ENCODE measurements at regions not wholly inside any gene's neighbourhood (a gene's known extent, or its start where the extent isn't known, plus 50 kb on each side); places are given as distances from the start of the nearest gene placed in this dataset.

DNA sequence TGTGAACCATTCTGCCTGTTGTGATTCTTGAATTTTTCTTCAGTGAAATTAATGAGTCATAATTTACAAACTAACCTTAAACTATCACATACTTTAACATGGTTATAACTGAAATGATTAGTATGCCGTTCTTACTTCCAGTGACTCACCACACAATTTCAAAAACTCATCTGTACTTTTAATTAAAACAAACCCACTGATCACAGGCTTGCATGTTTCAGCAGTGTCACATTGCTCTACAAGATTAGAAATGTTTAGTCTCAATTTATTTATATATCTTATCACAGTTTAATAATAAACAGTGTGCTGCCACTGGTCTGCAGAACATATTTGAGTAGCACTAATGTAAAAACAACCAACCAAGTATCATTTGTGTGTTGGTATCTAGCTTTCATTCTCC is 2227.9 kb upstream of the PCDH20 start:
- Mint-ChIP-seq H3K9me3 (no peaks in the 10 kb centered on the region), H3K36me3 (ENCODE audit: low read depth) (no peaks in the 10 kb centered on the region), H3K4me3 (no peak overlapping the region), H3K27ac (no peak overlapping the region), H3K27me3 (no peaks in the 10 kb centered on the region), H3K4me1 (no peaks in the 10 kb centered on the region)
- DNase-seq: no peak
- no peak for ATAC-seq

DNA sequence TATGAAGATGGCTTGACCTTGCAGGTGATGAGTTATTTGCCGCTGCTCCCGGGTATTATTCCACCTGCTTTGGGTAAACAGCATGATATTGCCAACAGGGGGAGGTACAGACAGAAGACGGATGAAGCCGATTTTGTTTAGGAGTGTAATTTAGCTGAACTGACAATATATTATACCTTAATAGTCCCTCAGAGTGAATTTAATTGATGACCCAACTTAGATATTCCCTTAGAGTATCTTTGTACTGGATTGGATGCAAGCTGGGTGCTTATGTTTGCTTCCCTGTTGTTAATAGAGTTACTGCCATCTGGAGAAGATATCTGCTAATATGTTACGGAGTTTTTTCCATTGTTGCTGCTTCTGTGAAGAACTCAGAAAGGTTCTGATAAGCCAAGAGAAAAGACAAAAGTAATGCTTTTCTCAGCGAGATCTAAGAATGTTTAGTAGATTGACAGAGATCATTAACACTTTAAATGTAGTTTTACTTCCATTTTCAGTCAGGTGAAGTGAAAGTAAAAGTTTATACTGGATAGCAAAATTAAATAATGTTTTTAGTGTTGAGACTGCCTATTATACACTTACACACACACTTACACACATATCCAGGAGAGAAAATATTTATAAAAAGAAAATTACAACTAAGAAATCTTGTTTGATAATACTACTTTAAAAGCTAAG is 2220.8 kb upstream of the PCDH20 start:
- H3K4me1 Mint-ChIP-seq: no peaks in the 10 kb centered on the region
- H3K27ac Mint-ChIP-seq: no peak overlapping the region
- ATAC-seq (no peak), DNase-seq (no peak)
- no peaks in the 10 kb centered on the region for H3K9me3 Mint-ChIP-seq
- H3K36me3 Mint-ChIP-seq (ENCODE audit: low read depth): no peaks in the 10 kb centered on the region
- peak overlapping the region; percentile 61 for H3K4me3 Mint-ChIP-seq
- no peaks in the 10 kb centered on the region for H3K27me3 Mint-ChIP-seq

GRCh38 chr13:63632321-63632720 is 2216.7 kb upstream of the PCDH20 start:
- H3K27me3 Mint-ChIP-seq: no peaks in the 10 kb centered on the region
- H3K9me3 Mint-ChIP-seq: no peaks in the 10 kb centered on the region
- H3K27ac Mint-ChIP-seq: no peak overlapping the region
- no peak for DNase-seq
- H3K36me3 Mint-ChIP-seq (ENCODE audit: low read depth): no peaks in the 10 kb centered on the region
- no peaks in the 10 kb centered on the region for H3K4me1 Mint-ChIP-seq
- no peak overlapping the region for H3K4me3 Mint-ChIP-seq
- no peak for ATAC-seq

- Mint-ChIP-seq H3K27me3 (no peaks in the 10 kb centered on the region), H3K9me3 (no peaks in the 10 kb centered on the region), H3K36me3 (ENCODE audit: low read depth) (no peaks in the 10 kb centered on the region), H3K27ac (no peak overlapping the region), H3K4me1 (no peaks in the 10 kb centered on the region), H3K4me3 (no peak overlapping the region)
- DNase-seq: no peak
- no peak for ATAC-seq
Measured at GRCh38 chr13:63631006-63631405, 2215.4 kb upstream of the PCDH20 start.

DNA sequence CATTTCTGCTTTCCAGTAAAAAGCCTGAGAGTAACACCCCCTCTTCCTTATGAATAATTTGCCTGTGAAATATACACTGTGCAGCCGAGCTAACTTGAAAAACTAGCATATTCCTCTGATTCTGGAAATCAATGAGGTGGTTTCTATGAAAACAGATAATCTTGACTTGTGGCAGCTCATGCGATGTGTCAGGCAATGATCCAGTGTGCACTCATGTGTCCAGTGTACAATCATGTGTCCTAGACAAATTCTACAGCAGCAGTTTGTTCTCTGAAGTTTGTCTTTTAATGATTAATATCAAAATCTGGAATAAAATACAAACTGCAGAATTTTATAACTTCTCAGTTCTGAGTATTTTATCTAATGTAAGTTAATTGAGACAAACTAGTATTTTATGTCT is 2213.9 kb upstream of the PCDH20 start:
- Mint-ChIP-seq H3K4me1 (no peaks in the 10 kb centered on the region), H3K36me3 (ENCODE audit: low read depth) (no peaks in the 10 kb centered on the region), H3K27me3 (no peaks in the 10 kb centered on the region), H3K4me3 (no peak overlapping the region), H3K27ac (no peak overlapping the region), H3K9me3 (no peaks in the 10 kb centered on the region)
- ATAC-seq (no peak), DNase-seq (no peak)

DNA sequence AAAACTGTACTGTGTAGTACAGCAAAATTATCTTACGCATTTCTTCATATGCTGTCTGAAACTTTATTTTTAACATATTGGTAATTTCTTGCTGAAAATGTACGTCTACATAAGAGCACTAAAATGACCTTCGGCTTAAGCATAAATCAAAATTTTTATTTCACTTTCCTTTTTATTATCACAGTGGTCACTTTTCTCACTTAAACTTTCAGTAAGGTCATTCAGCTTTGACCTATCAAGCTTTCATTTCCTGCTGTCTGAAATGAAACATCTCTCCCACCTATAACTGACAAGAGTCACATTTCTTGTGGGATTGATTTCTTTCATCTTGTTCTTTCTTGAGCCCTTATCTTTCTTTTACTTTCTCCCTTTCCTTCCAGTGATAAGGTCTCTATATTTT is 2212.7 kb upstream of the PCDH20 start:
- Mint-ChIP-seq H3K36me3 (ENCODE audit: low read depth) (no peaks in the 10 kb centered on the region), H3K27me3 (no peaks in the 10 kb centered on the region), H3K27ac (no peak overlapping the region), H3K4me1 (no peaks in the 10 kb centered on the region), H3K9me3 (peaks cover under 1% of the 10 kb centered on the region), H3K4me3 (no peak overlapping the region)
- ATAC-seq (no peak), DNase-seq (no peak)

GRCh38 chr13:63625869-63626268 is 2210.2 kb upstream of the PCDH20 start:
- DNase-seq: no peak
- no peak for ATAC-seq
- Mint-ChIP-seq H3K9me3 (peaks cover 9% of the 10 kb centered on the region), H3K4me3 (no peak overlapping the region), H3K4me1 (no peaks in the 10 kb centered on the region), H3K27me3 (no peaks in the 10 kb centered on the region), H3K36me3 (ENCODE audit: low read depth) (no peaks in the 10 kb centered on the region), H3K27ac (no peak overlapping the region)

- no peak for ATAC-seq
- Mint-ChIP-seq H3K9me3 (peaks cover 9% of the 10 kb centered on the region), H3K27me3 (no peaks in the 10 kb centered on the region), H3K36me3 (ENCODE audit: low read depth) (no peaks in the 10 kb centered on the region), H3K27ac (no peak overlapping the region), H3K4me1 (no peaks in the 10 kb centered on the region), H3K4me3 (no peak overlapping the region)
- DNase-seq: no peak
Measured at GRCh38 chr13:63614874-63615612, 2199.4 kb upstream of the PCDH20 start.

DNA sequence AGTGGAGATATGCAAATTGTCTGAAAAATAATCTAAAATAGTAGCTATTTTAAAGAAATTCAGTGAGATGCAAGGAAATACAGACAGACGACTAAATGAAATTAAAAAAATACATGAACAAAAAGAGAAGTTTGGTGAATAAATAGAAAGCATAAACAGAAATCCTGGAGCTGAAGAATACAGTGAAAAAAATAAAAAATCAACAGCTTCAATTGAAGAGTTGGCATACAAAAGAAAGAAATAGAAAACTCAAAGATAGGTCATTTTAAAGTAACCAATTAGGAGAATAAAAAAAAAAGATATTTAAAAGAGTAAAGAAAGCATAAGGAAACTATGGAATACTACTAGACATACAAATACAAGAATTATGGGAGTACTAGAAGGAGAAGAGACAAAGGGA is 2191.5 kb upstream of the PCDH20 start:
- no peak for ATAC-seq
- H3K4me1 Mint-ChIP-seq: no peaks in the 10 kb centered on the region
- no peaks in the 10 kb centered on the region for H3K36me3 Mint-ChIP-seq (ENCODE audit: low read depth)
- no peak for DNase-seq
- H3K9me3 Mint-ChIP-seq: peaks cover 21% of the 10 kb centered on the region
- no peak overlapping the region for H3K4me3 Mint-ChIP-seq
- no peaks in the 10 kb centered on the region for H3K27me3 Mint-ChIP-seq
- no peak overlapping the region for H3K27ac Mint-ChIP-seq

- H3K9me3 Mint-ChIP-seq: peaks cover 21% of the 10 kb centered on the region
- no peak overlapping the region for H3K4me3 Mint-ChIP-seq
- H3K27me3 Mint-ChIP-seq: no peaks in the 10 kb centered on the region
- no peaks in the 10 kb centered on the region for H3K4me1 Mint-ChIP-seq
- ATAC-seq (no peak), DNase-seq (no peak)
- H3K36me3 Mint-ChIP-seq (ENCODE audit: low read depth): no peaks in the 10 kb centered on the region
- no peak overlapping the region for H3K27ac Mint-ChIP-seq
Measured at GRCh38 chr13:63605962-63606361, 2190.3 kb upstream of the PCDH20 start.

- no peak overlapping the region for H3K27ac Mint-ChIP-seq
- no peak for ATAC-seq
- no peak overlapping the region for H3K4me3 Mint-ChIP-seq
- H3K9me3 Mint-ChIP-seq: peaks cover 21% of the 10 kb centered on the region
- no peaks in the 10 kb centered on the region for H3K4me1 Mint-ChIP-seq
- H3K27me3 Mint-ChIP-seq: no peaks in the 10 kb centered on the region
- DNase-seq: no peak
- no peaks in the 10 kb centered on the region for H3K36me3 Mint-ChIP-seq (ENCODE audit: low read depth)
Measured at GRCh38 chr13:63605403-63605802, 2189.8 kb upstream of the PCDH20 start.

DNA sequence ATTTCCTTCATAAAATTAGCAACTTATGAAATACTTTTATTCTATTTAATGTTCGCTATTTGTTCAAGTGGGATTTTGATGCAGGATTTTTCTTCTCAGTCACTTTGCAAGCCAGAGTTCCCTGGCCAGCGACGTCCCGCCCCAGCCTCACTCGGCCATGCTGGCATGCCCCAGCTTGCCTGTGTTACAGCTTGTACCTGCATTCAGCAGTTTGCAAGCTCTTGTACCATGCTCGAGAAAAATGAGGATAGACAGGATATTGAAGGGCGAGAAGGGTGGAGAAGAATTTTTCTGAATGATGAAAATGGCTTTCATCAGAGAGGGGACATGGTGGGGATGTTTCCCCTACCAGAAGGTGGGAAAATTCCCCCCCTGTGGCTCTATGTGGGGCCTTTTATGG is 2180.2 kb upstream of the PCDH20 start:
- Mint-ChIP-seq H3K27ac (no peak overlapping the region), H3K36me3 (ENCODE audit: low read depth) (no peaks in the 10 kb centered on the region), H3K4me3 (no peak overlapping the region), H3K27me3 (no peaks in the 10 kb centered on the region), H3K9me3 (peaks cover 8% of the 10 kb centered on the region), H3K4me1 (no peaks in the 10 kb centered on the region)
- ATAC-seq (no peak), DNase-seq (no peak)

DNA sequence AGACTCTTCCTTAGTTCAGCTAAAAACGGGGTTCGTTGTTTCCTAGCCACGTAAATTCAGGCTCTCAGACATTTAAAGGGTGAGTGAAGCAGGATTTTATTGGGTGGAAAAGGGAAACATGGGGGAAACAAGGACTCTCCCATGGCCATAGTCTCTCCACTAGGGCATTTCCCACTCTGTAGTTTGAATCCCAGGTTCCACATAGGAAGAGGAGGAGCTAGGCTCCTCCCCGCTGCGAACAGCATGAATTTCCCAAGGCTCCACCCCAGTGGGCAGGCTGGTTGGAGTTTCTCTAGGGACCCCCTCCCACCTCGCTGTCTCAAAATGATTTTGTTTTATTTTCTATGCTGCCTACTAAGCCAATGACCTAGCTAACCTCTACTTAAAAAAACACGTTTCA is 2170.8 kb upstream of the PCDH20 start:
- peaks cover 22% of the 10 kb centered on the region for H3K9me3 Mint-ChIP-seq

DNA sequence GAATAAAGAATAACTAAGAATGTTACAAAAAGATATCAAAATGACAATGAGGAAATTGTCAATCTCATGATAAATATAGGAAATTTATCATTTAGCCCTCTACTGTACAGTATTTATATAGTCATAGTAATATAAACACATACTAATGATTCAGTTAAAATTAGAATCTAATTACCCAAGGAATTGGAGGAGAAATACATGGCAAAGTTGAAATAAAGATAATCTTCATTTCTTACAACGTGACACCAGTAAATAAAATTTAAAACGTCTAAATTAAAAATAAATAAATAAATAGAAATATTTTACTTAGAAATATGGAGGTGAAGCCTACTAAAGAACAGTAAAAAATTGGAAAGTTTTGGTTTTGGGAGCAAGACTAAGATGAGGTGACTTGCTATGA is 2163.1 kb upstream of the PCDH20 start:
- Mint-ChIP-seq H3K4me3 (no peak overlapping the region), H3K27me3 (no peaks in the 10 kb centered on the region), H3K36me3 (ENCODE audit: low read depth) (no peaks in the 10 kb centered on the region), H3K4me1 (no peaks in the 10 kb centered on the region), H3K27ac (no peak overlapping the region), H3K9me3 (peaks cover 33% of the 10 kb centered on the region)
- ATAC-seq (no peak), DNase-seq (no peak)

More for the DNA sequence above, 2170.8 kb upstream of the PCDH20 start:
- H3K36me3 Mint-ChIP-seq (ENCODE audit: low read depth): no peaks in the 10 kb centered on the region
- H3K27ac Mint-ChIP-seq: no peak overlapping the region
- H3K4me1 Mint-ChIP-seq: no peaks in the 10 kb centered on the region
- no peak overlapping the region for H3K4me3 Mint-ChIP-seq
- H3K27me3 Mint-ChIP-seq: no peaks in the 10 kb centered on the region
- DNase-seq (no peak), ATAC-seq (no peak)

- no peak for DNase-seq
- Mint-ChIP-seq H3K4me1 (no peaks in the 10 kb centered on the region), H3K36me3 (ENCODE audit: low read depth) (no peaks in the 10 kb centered on the region), H3K9me3 (peaks cover 1% of the 10 kb centered on the region), H3K4me3 (no peak overlapping the region), H3K27ac (no peak overlapping the region), H3K27me3 (no peaks in the 10 kb centered on the region)
- no peak for ATAC-seq
Measured at GRCh38 chr13:63567031-63567430, 2151.4 kb upstream of the PCDH20 start.
